ENCODE measurements at regions not wholly inside any gene's neighbourhood (a gene's known extent, or its start where the extent isn't known, plus 50 kb on each side); places are given as distances from the start of the nearest gene placed in this dataset.

- TF ChIP-seq CTCF (IDR thresholded peaks at IDR 0.05; ENCODE audit: low read length) (no peak), EZH2 (IDR thresholded peaks at IDR 0.05; ENCODE audit: borderline replicate concordance, low read length) (no peak)
Measured at GRCh38 chr2:116733699-116734098, 1080.8 kb upstream of the DDX18 start.
